ENCODE measurements at regions not wholly inside any gene's neighbourhood (a gene's known extent, or its start where the extent isn't known, plus 50 kb on each side); places are given as distances from the start of the nearest gene placed in this dataset.

DNA sequence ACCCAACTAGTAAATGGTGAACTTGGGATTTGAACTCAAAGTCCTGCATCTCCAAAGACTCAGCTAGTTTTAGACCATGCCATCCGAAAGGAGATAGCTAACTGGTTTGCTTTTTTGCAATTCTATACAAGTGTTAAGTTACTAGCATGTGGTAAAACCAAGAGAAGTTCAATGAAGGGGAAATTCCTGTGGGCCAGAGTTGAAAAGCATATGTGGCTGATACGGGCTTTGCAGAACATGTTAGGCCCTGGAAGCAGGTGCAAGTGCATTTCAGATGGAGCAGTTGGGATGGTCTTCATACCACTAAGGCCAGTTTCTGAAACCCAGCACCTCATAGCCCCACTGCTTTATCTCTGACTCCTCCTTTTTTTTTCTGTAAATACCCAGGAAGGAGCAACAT, 620.9 kb downstream of the PLPP3 start:
- TF ChIP-seq, protein P1, sequence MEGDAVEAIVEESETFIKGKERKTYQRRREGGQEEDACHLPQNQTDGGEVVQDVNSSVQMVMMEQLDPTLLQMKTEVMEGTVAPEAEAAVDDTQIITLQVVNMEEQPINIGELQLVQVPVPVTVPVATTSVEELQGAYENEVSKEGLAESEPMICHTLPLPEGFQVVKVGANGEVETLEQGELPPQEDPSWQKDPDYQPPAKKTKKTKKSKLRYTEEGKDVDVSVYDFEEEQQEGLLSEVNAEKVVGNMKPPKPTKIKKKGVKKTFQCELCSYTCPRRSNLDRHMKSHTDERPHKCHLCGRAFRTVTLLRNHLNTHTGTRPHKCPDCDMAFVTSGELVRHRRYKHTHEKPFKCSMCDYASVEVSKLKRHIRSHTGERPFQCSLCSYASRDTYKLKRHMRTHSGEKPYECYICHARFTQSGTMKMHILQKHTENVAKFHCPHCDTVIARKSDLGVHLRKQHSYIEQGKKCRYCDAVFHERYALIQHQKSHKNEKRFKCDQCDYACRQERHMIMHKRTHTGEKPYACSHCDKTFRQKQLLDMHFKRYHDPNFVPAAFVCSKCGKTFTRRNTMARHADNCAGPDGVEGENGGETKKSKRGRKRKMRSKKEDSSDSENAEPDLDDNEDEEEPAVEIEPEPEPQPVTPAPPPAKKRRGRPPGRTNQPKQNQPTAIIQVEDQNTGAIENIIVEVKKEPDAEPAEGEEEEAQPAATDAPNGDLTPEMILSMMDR (conservative IDR thresholded peaks at IDR 0.05; ENCODE audit: low read length): no peak
- no peak for TF ChIP-seq EZH2phosphoT487 (IDR thresholded peaks at IDR 0.05; ENCODE audit: borderline replicate concordance)

All from Loucy (cell line).